Right atrium auricular region (tissue), 2 donors: ENCODE measurements at regions not wholly inside any gene's neighbourhood (a gene's known extent, or its start where the extent isn't known, plus 50 kb on each side); places are given as distances from the start of the nearest gene placed in this dataset.

Experiments
- DNase-seq: peaks from one replicate; pipeline ENCODE4 v3.0.0-alpha.2; 2019; ENCODE audit warnings: low spot score
- H3K27ac ChIP-seq, 2 donors: fragments of 200-600 bp; sonication (generic); 1 replicate in 1 of 2; 2 replicates in 1 of 2; pipeline ENCODE4 v1.5.1; 2016 to 2019
- H3K27me3 ChIP-seq, 2 donors: fragments of 200-600 bp; sonication (generic); one replicate each; pipeline versions ENCODE4 v1.5.1 to v1.6.0; 2017 to 2019
- H3K36me3 ChIP-seq: fragments of 200-600 bp; sonication (generic); one replicate; pipeline ENCODE4 v1.5.1; 2016
- H3K4me1 ChIP-seq, 2 donors: fragments of 200-600 bp; sonication (generic); one replicate each; pipeline versions ENCODE4 v1.5.1 to v1.6.0; 2017 to 2019
- H3K4me3 ChIP-seq, 2 donors: fragments of 200-600 bp; sonication (generic); 1 replicate in 1 of 2; 2 replicates in 1 of 2; pipeline ENCODE4 v1.5.1; 2017 to 2019; ENCODE audit warnings: mild to moderate bottlenecking in 1 of 2, moderate library complexity in 1 of 2
- H3K9me3 ChIP-seq, 2 donors: fragments of 200-600 bp; sonication (generic); one replicate each; pipeline ENCODE4 v1.5.1; 2019
- CTCF ChIP-seq, 2 donors: fragments of 200-600 bp; sonication (generic); IDR thresholded peaks; one replicate each; pipeline ENCODE4 v1.5.1; 2019; ENCODE audit warnings: antibody characterized with exemption in 2 of 2

- no peaks in the 10 kb centered on the region for H3K27me3 ChIP-seq
- no peak overlapping the region for H3K27ac ChIP-seq
Observed at GRCh38 chr17:12301551-12301950, 280.9 kb downstream of the MAP2K4 start.

GRCh38 chr17:12302711-12303110 lies 282.0 kb downstream of the MAP2K4 start:
- TF ChIP-seq CTCF (IDR thresholded peaks at IDR 0.05) = no peak
- Histone ChIP-seq H3K27ac (no peak overlapping the region), H3K36me3 (no peaks in the 10 kb centered on the region), H3K4me3 (no peak overlapping the region), H3K9me3 (peaks cover 0 to 4% of the 10 kb centered on the region in 2 donors), H3K4me1 (no peaks in the 10 kb centered on the region), H3K27me3 (no peaks in the 10 kb centered on the region)
- DNase-seq = no peak

More at GRCh38 chr17:12301551-12301950, 280.9 kb downstream of the MAP2K4 start:
- no peak for TF ChIP-seq CTCF (IDR thresholded peaks at IDR 0.05)
- no peak overlapping the region for H3K4me3 ChIP-seq
- H3K36me3 ChIP-seq = no peaks in the 10 kb centered on the region
- peaks cover 0 to 4% of the 10 kb centered on the region in 2 donors for H3K9me3 ChIP-seq
- no peaks in the 10 kb centered on the region for H3K4me1 ChIP-seq
- no peak for DNase-seq

GRCh38 chr17:12310811-12311210 lies 290.1 kb downstream of the MAP2K4 start:
- TF ChIP-seq CTCF (IDR thresholded peaks at IDR 0.05) = no peak
- H3K4me3 ChIP-seq = no peak overlapping the region
- no peaks in the 10 kb centered on the region for H3K36me3 ChIP-seq
- DNase-seq = no peak
- no peaks in the 10 kb centered on the region for H3K4me1 ChIP-seq
- no peaks in the 10 kb centered on the region for H3K27me3 ChIP-seq
- H3K27ac ChIP-seq = no peak overlapping the region
- H3K9me3 ChIP-seq = peaks cover 0 to 13% of the 10 kb centered on the region in 2 donors

GRCh38 chr17:12312692-12313091 lies 292.0 kb downstream of the MAP2K4 start:
- no peak overlapping the region for H3K4me3 ChIP-seq
- H3K36me3 ChIP-seq = no peaks in the 10 kb centered on the region
- H3K27ac ChIP-seq = no peak overlapping the region
- no peaks in the 10 kb centered on the region for H3K4me1 ChIP-seq
- TF ChIP-seq CTCF (IDR thresholded peaks at IDR 0.05) = no peak
- DNase-seq = no peak
- H3K9me3 ChIP-seq = peaks cover 0 to 13% of the 10 kb centered on the region in 2 donors
- H3K27me3 ChIP-seq = no peaks in the 10 kb centered on the region

GRCh38 chr17:12313786-12314185 lies 293.1 kb downstream of the MAP2K4 start:
- Histone ChIP-seq H3K9me3 (peaks cover 0 to 13% of the 10 kb centered on the region in 2 donors), H3K36me3 (no peaks in the 10 kb centered on the region), H3K27me3 (no peaks in the 10 kb centered on the region), H3K4me3 (no peak overlapping the region), H3K4me1 (peaks cover 0 to 4% of the 10 kb centered on the region in 2 donors), H3K27ac (no peak overlapping the region)
- no peak for DNase-seq
- TF ChIP-seq CTCF (IDR thresholded peaks at IDR 0.05) = no peak

- Histone ChIP-seq H3K27me3 (no peaks in the 10 kb centered on the region), H3K27ac (no peak overlapping the region), H3K9me3 (peaks cover 0 to 13% of the 10 kb centered on the region in 2 donors), H3K36me3 (no peaks in the 10 kb centered on the region), H3K4me3 (no peak overlapping the region), H3K4me1 (peaks cover 0 to 4% of the 10 kb centered on the region in 2 donors)
- DNase-seq = no peak
- TF ChIP-seq CTCF (IDR thresholded peaks at IDR 0.05) = no peak
Observed at GRCh38 chr17:12316021-12316420, 295.3 kb downstream of the MAP2K4 start.
